Osteoblast (primary cell): ENCODE measurements at regions not wholly inside any gene's neighbourhood (a gene's known extent, or its start where the extent isn't known, plus 50 kb on each side); places are given as distances from the start of the nearest gene placed in this dataset.

Experiments
- DNase-seq: peaks from one replicate; pipeline ENCODE4 v3.0.0; 2011; ENCODE audit warnings: low spot score, mixed read lengths; ENCODE audit not compliant: insufficient read length; ENCODE audit errors: missing footprints
- H2AFZ ChIP-seq: 2 replicates; pipeline ENCODE4 v1.6.0; 2011; ENCODE audit warnings: mild to moderate bottlenecking, low read length
- H3K27ac ChIP-seq: 2 replicates; pipeline ENCODE4 v1.5.1; 2011; ENCODE audit warnings: mild to moderate bottlenecking, low read depth, low read length, moderate library complexity
- H3K27me3 ChIP-seq: 2 replicates; pipeline ENCODE4 v1.6.0; 2012; ENCODE audit warnings: mild to moderate bottlenecking, control low read depth, inconsistent platforms, low read length, moderate library complexity; ENCODE audit not compliant: insufficient read depth
- H3K36me3 ChIP-seq: 2 replicates; pipeline ENCODE4 v1.5.1; 2011; ENCODE audit warnings: mild to moderate bottlenecking, low read length, control low read depth, moderate library complexity; ENCODE audit not compliant: insufficient read depth
- H3K4me1 ChIP-seq: 2 replicates; pipeline ENCODE4 v1.5.1; 2011; ENCODE audit warnings: mild to moderate bottlenecking, low read length, control low read depth, moderate library complexity; ENCODE audit not compliant: insufficient read depth
- H3K4me2 ChIP-seq: 2 replicates; pipeline ENCODE4 v1.6.0; 2011; ENCODE audit warnings: mild to moderate bottlenecking, low read length; ENCODE audit not compliant: insufficient read depth
- H3K4me3 ChIP-seq: fragments of 200-600 bp; sonication (generic); 3 replicates; pipeline ENCODE4 v1.5.1; 2012; ENCODE audit warnings: mild to moderate bottlenecking, low read length, inconsistent platforms; ENCODE audit not compliant: insufficient read depth
- H3K79me2 ChIP-seq: 2 replicates; pipeline ENCODE4 v1.6.0; 2012; ENCODE audit warnings: mild to moderate bottlenecking, low read length, control low read depth, inconsistent platforms; ENCODE audit not compliant: insufficient read depth
- H3K9me3 ChIP-seq: 2 replicates; pipeline ENCODE4 v1.5.1; 2011; ENCODE audit warnings: low read depth, low read length, control low read depth
- H4K20me1 ChIP-seq: 2 replicates; pipeline ENCODE4 v1.6.0; 2012; ENCODE audit warnings: mild to moderate bottlenecking, low read length, control low read depth; ENCODE audit not compliant: insufficient read depth
- TF ChIP-seq, protein P1 (sequence below): IDR thresholded peaks from 2 replicates; pipeline ENCODE4 v1.5.1; 2011; ENCODE audit warnings: mild to moderate bottlenecking, low read depth, low read length, moderate library complexity; ENCODE audit errors: extremely low read depth

DNA sequence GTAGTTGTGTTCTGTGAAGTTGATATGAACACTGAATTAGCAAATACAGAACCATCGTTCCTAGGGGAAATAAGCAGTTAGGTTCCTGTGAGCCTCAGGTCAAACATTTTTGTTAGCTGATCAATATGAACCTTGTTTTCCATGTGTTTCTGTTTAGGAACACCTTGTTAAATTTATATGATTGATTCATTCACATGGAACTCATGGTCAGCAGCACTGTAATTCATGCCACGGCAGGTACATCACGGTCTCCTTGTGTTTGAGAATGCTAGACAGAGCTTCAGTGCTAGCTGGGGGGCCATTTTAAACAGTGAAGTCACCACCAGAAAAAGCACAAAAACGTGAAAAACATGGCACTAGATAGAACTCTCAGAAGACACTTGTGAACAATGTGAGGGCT is 62.2 kb downstream of the MYCN start:
- H3K4me2 ChIP-seq, result no peak overlapping the region
- no peak overlapping the region for H3K4me3 ChIP-seq
- DNase-seq, result no peak
- no peaks in the 10 kb centered on the region for H3K27me3 ChIP-seq
- H3K4me1 ChIP-seq, result no peaks in the 10 kb centered on the region
- H3K36me3 ChIP-seq, result no peaks in the 10 kb centered on the region
- H3K27ac ChIP-seq, result no peak overlapping the region
- no peaks in the 10 kb centered on the region for H4K20me1 ChIP-seq
- no peaks in the 10 kb centered on the region for H3K79me2 ChIP-seq
- TF ChIP-seq, protein P1, sequence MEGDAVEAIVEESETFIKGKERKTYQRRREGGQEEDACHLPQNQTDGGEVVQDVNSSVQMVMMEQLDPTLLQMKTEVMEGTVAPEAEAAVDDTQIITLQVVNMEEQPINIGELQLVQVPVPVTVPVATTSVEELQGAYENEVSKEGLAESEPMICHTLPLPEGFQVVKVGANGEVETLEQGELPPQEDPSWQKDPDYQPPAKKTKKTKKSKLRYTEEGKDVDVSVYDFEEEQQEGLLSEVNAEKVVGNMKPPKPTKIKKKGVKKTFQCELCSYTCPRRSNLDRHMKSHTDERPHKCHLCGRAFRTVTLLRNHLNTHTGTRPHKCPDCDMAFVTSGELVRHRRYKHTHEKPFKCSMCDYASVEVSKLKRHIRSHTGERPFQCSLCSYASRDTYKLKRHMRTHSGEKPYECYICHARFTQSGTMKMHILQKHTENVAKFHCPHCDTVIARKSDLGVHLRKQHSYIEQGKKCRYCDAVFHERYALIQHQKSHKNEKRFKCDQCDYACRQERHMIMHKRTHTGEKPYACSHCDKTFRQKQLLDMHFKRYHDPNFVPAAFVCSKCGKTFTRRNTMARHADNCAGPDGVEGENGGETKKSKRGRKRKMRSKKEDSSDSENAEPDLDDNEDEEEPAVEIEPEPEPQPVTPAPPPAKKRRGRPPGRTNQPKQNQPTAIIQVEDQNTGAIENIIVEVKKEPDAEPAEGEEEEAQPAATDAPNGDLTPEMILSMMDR, result no peak
- no peak overlapping the region for H2AFZ ChIP-seq
- H3K9me3 ChIP-seq, result no peaks in the 10 kb centered on the region

DNA sequence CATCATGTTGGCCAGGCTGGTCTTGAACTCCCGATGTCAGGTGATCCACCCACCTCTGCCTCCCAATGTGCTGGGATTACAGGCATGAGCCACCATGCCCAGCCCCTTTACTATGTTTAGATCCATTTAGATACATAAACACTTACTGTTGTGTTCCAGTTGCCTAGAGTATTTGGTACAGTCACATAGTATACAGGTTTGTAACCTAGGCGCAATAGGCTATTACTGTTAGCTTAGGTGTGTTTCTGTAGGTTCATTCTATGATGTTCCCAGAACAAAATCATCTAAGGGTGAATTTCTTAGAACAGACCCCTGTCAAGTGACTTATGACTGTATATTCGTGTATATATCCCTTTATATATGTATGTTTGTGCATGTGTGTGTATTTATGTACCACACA is 61.8 kb downstream of the MYCN start:
- DNase-seq, result no peak
- Histone ChIP-seq H3K27ac (no peak overlapping the region), H3K4me3 (no peak overlapping the region), H3K36me3 (no peaks in the 10 kb centered on the region), H3K27me3 (no peaks in the 10 kb centered on the region), H2AFZ (no peak overlapping the region), H4K20me1 (no peaks in the 10 kb centered on the region), H3K9me3 (no peaks in the 10 kb centered on the region), H3K79me2 (no peaks in the 10 kb centered on the region), H3K4me2 (no peak overlapping the region), H3K4me1 (no peaks in the 10 kb centered on the region)
- TF ChIP-seq, protein P1, result no peak

DNA sequence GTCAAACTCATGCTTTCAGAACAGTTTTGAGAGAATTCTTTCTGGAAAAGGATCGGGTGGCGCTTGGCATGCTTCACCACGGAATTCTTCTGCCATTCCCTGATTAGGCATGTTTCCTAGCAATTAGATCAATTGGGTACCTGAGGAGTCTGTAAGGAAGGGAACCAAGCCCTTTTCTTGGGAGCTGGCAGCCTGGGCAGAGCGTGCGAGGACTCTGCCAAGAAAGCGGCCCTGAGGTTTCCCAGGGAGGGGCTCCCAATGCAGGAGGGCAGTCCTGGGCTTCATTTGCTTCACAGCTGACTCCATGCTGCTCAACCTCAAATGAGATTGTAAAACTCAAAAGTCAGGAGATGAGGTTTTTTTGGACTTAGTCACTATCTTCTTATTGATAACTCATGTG is 60.3 kb downstream of the MYCN start:
- Histone ChIP-seq H3K36me3 (no peaks in the 10 kb centered on the region), H3K4me2 (no peak overlapping the region), H3K4me3 (no peak overlapping the region), H3K27ac (no peak overlapping the region), H3K27me3 (no peaks in the 10 kb centered on the region), H2AFZ (no peak overlapping the region), H3K9me3 (no peaks in the 10 kb centered on the region), H4K20me1 (no peaks in the 10 kb centered on the region), H3K79me2 (no peaks in the 10 kb centered on the region), H3K4me1 (no peaks in the 10 kb centered on the region)
- DNase-seq, result no peak
- TF ChIP-seq, protein P1, result no peak

DNA sequence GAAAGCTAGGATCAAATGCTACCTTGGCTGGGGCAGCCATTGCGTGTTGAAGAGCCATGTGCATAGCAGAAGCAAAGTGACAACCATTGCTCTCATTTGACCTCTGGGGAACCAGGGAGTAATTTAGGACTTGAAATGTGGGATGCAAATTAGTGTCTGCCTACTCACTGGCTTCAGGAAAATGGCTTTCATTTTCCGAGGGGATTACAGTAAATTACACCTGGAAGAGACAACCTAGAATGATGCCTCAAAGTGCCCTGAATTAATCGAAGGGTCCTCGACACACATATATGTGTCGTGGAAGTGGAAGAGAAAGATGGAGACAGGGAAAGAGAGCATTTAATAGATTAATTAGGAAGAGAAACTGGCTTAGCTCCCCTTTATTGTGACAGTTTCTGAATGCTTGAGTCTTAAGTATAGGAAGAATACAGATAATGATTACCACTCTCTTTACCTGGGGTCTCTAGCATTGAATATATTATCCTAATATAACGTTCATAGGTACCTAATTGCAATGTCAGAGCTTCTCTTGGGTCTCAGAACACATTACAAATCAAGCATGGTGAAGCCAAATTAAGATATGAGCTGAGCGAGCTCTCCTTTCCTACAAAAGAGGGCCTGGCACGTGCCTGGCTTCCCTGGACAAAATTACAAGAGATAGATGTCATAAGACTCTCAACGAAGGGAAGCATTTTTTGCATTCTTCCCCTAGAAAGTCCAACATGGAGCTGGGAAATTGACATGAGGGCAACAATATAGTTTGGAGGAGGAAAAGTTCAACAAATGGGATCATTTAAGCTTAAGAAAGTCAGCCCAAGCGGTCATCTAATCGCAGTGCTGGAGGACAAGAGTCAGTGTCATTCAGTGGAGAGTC is 59.5 kb downstream of the MYCN start:
- no peaks in the 10 kb centered on the region for H3K36me3 ChIP-seq
- H3K79me2 ChIP-seq, result no peaks in the 10 kb centered on the region
- H3K27me3 ChIP-seq, result no peaks in the 10 kb centered on the region
- TF ChIP-seq, protein P1, result no peak
- no peak overlapping the region for H2AFZ ChIP-seq
- no peaks in the 10 kb centered on the region for H4K20me1 ChIP-seq
- no peak overlapping the region for H3K27ac ChIP-seq
- no peak overlapping the region for H3K4me3 ChIP-seq
- no peaks in the 10 kb centered on the region for H3K4me1 ChIP-seq
- no peak overlapping the region for H3K4me2 ChIP-seq
- no peaks in the 10 kb centered on the region for H3K9me3 ChIP-seq
- DNase-seq, result no peak
